Lower leg skin (tissue), 4 donors: ENCODE measurements at regions not wholly inside any gene's neighbourhood (a gene's known extent, or its start where the extent isn't known, plus 50 kb on each side); places are given as distances from the start of the nearest gene placed in this dataset.

Experiments
- DNase-seq, 2 donors: peaks; one replicate each; pipeline ENCODE4 v3.0.0-alpha.2; 2019; ENCODE audit warnings: low spot score in 2 of 2
- H3K4me3 ChIP-seq: fragments of 200-600 bp; sonication (generic); 2 replicates; pipeline ENCODE4 v1.5.1; 2017; ENCODE audit warnings: mild to moderate bottlenecking, low read depth; ENCODE audit not compliant: poor library complexity, severe bottlenecking
- CTCF ChIP-seq, 3 donors: fragments of 450-650 bp; IDR thresholded peaks; one replicate each; pipeline ENCODE4 v1.5.1; 2016; ENCODE audit warnings: antibody characterized with exemption in 3 of 3, mild to moderate bottlenecking in 3 of 3, moderate library complexity in 2 of 3
- POLR2A ChIP-seq, 2 donors: fragments of 450-650 bp; IDR thresholded peaks; one replicate each; pipeline ENCODE4 v1.6.1; 2016 to 2017; ENCODE audit warnings: antibody characterized with exemption in 2 of 2, mild to moderate bottlenecking in 1 of 2, moderate library complexity in 1 of 2
- WGBS, 2 donors: methylation state at CpG; one replicate each; pipeline ENCODE4 v1.1.5; 2018; 5-methylcytosine and 5-hydroxymethylcytosine counted together
- intact Hi-C: fragments of 100-400 bp; cut with DNase I; formaldehyde crosslinking; loops from one replicate; pipeline ENCODE4 v1.15.0; 2023; ENCODE audit warnings: low total_unique reads

- no peak for DNase-seq
- no peak overlapping the region for H3K4me3 ChIP-seq
- 32 to 33% methylated on average over 5 of the region's 5 CpGs for WGBS, 2 donors
- intact Hi-C loops, result no loop called here
- TF ChIP-seq POLR2A (IDR thresholded peaks at IDR 0.05) (no peak), CTCF (IDR thresholded peaks at IDR 0.05) (no peak)
Measured at GRCh38 chr10:2121929-2122328, 384.6 kb upstream of the ADARB2 start.

GRCh38 chr10:2121315-2121714 is 384.0 kb upstream of the ADARB2 start:
- intact Hi-C loops, result no loop called here
- no peak for DNase-seq
- H3K4me3 ChIP-seq, result no peak overlapping the region
- 89 to 100% methylated on average over 1 of the region's 1 CpG for whole genome bisulfite sequencing, 2 donors
- no peak for TF ChIP-seq CTCF (IDR thresholded peaks at IDR 0.05)
- TF ChIP-seq POLR2A (IDR thresholded peaks at IDR 0.05), result no peak

GRCh38 chr10:2120746-2121145 is 383.4 kb upstream of the ADARB2 start:
- intact Hi-C loops, result no loop called here
- 48 to 53% methylated on average over 9 of the region's 9 CpGs for WGBS, 2 donors
- no peak for DNase-seq
- no peak for TF ChIP-seq POLR2A (IDR thresholded peaks at IDR 0.05)
- no peak for TF ChIP-seq CTCF (IDR thresholded peaks at IDR 0.05)
- H3K4me3 ChIP-seq, result no peak overlapping the region

GRCh38 chr10:2119316-2119715 is 382.0 kb upstream of the ADARB2 start:
- no peak overlapping the region for H3K4me3 ChIP-seq
- intact Hi-C loops, result no loop called here
- DNase-seq, result no peak
- no peak for TF ChIP-seq CTCF (IDR thresholded peaks at IDR 0.05)
- TF ChIP-seq POLR2A (IDR thresholded peaks at IDR 0.05), result no peak
- whole genome bisulfite sequencing, 2 donors, result 42 to 45% methylated on average over 6 of the region's 6 CpGs

GRCh38 chr10:2118201-2118600 is 380.9 kb upstream of the ADARB2 start:
- 83 to 100% methylated on average over 3 of the region's 3 CpGs for whole genome bisulfite sequencing, 2 donors
- TF ChIP-seq CTCF (IDR thresholded peaks at IDR 0.05) (no peak), POLR2A (IDR thresholded peaks at IDR 0.05) (no peak)
- intact Hi-C loops, result no loop called here
- H3K4me3 ChIP-seq, result no peak overlapping the region
- DNase-seq, result no peak

GRCh38 chr10:2117641-2118040 is 380.3 kb upstream of the ADARB2 start:
- intact Hi-C loops, result no loop called here
- no peak overlapping the region for H3K4me3 ChIP-seq
- no peak for DNase-seq
- WGBS, 2 donors, result 91 to 100% methylated on average over 1 of the region's 1 CpG
- no peak for TF ChIP-seq CTCF (IDR thresholded peaks at IDR 0.05)
- no peak for TF ChIP-seq POLR2A (IDR thresholded peaks at IDR 0.05)
